Stimulated activated CD4-positive, alpha-beta T cell treated with anti-CD3 and anti-CD28 coated beads, TNF-alpha, amount 100 ng/mL, for 24 hours (primary cell): ENCODE measurements at regions not wholly inside any gene's neighbourhood (a gene's known extent, or its start where the extent isn't known, plus 50 kb on each side); places are given as distances from the start of the nearest gene placed in this dataset.
"Not testable (repeated sequence)": the region's sequence is repeated elsewhere in the genome, so short reads cannot be mapped to it uniquely, and the experiment has no call there.

Experiments
- DNase-seq, 3 experiments: peaks; one replicate each; pipeline ENCODE4 v3.0.0-alpha.2; 2020; ENCODE audit warnings: low read depth in 3 of 3

DNA sequence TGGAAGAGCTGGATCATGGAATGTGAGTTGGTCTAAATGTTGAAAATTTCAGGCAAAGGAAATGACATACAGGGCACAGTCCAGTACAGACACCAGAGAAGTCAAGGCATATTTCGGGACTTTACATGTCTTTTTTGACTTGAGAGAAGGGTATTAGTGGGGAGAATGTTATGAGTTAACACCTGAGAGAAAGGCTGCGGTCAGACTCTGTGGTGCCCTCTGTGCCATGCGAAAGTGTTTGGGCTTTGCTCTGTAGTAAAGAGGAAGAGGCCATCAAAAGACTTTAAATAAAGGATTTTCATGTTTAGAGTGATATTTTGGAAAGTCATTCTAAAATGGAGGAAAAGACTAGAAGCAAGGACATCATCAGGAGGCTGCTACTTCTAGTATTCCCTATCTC, 607.4 kb downstream of the CCSER2 start:
- DNase-seq: no peak

DNA sequence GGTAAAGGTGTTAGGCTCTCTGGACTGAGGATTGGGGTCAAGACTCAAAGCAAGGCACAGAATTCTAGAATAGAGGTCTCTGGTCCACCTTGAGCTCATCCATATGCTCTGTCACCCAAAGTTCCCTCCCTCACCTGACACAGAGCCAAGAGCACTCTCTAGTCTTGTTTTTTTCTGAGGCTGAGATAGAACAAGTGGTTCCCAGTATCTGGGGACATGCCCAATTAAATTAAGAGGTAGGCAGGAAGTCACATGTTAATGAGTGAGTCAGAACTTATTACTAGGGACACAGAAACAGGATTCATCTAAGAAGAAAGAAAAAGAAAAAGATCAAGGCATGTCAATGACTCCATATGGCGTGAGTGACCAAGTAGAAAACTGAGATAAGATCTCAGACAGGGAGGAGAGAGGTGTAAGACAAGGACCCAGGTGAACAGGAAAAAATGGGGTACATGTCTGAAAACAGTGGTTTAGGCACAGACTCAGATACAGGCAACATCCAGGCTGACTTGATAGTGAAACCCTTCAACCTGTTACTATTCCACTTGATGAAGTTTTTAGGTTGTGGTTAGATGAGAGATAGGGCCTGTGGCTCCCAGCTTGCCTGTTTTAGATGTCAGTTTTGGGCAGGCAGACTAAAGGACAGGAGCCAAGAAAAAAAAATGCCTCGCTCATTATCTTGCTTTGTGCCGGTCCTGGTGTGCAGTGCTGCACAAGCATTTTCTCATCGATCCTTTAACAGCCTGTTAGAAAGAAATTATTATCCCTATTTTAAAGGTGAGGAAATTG, 609.9 kb downstream of the CCSER2 start:
- DNase-seq: no peak

DNA sequence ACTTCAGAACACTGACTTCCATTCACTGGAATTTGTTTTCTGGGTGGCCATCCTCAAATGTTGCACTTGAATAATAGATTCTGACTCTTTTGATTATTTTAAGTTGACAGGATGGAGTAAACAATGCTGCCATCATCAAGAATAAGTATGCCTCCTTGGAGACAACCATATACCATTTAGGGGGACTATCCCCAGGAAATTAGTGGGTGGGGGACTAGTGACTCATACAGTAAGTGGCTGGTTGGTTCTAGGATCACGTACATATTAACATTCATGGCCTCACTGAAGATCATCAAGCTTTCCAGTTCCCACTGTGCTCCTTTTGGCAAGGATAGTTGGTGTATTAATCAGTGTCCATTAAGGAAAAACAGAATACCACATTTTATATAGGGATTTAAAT, 615.2 kb downstream of the CCSER2 start:
- no peak for DNase-seq

DNA sequence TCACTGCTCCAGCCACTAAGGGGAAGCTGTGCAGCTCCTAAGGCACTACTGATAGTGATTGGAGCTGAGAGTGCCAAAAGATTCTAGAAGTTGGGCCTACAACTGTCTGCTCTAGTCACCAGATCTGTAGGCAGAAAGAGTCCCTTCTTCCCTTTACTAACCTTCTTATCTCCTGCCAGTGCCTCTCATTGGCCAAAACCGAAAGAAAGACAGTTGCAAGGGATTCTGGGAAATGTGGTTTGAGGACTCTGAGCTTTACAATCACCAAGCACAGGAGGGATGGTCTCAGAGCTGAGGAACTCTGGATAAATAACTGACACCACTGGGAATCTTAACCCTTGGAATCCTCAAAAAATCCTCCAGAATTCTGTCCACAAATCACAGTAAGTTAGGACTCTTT, 615.8 kb downstream of the CCSER2 start:
- DNase-seq: no peak

DNA sequence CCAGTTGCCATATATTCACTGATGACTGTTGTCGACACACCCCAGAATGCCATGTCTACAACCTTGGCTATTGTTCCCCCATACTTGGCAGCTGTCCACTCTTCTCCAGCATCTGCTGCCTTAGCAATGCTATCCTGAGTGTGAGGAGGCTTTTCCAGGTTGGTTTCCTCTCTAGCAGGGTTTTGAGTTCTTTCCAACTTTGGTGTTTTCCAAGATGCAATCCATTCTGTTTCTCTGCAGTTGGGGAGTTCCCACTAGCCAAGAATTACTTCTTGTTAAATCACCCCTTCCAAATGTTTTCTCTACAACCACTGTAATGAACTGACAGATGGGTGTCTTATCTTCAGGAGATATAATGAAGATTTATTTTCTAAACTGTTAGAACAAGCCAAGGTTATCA, 617.4 kb downstream of the CCSER2 start:
- no peak for DNase-seq

DNA sequence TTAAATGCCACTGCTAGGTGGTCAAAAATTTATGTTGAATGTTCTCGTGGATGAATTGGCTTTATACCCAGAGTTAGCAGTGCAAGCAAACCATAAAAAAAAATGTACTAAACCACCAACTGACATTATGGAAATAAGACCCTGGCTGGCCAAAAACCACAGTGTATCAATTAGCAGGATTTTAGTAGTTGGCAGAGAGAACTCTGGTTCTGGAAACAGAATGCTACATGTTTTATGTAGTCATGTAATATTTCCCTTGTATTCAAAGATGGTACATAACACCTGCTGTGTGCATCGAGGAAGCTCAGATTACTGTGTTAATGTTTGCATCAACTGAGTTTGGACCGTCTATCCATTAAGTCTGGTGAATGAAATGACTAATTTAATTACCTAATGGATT, 618.5 kb downstream of the CCSER2 start:
- no peak for DNase-seq

DNA sequence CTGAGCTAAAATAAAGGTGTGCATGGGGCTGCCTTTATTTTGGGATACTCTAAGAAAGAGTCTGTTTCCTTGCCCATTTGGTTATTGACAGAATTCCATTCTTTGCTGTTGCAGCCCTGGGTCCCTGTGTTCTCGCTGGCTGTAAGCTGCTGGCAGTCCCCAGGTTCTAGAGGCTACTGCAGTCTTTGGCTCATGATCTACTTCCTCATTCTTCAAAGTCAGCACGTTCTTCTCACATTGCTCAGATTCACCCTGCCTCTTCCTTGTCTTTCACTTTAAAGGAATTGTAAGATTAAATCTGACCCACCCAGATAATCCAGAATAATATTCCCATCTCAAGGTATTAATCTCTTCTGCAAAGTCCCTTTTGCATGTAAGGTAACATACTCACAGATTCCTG, 620.3 kb downstream of the CCSER2 start:
- DNase-seq: no peak

DNA sequence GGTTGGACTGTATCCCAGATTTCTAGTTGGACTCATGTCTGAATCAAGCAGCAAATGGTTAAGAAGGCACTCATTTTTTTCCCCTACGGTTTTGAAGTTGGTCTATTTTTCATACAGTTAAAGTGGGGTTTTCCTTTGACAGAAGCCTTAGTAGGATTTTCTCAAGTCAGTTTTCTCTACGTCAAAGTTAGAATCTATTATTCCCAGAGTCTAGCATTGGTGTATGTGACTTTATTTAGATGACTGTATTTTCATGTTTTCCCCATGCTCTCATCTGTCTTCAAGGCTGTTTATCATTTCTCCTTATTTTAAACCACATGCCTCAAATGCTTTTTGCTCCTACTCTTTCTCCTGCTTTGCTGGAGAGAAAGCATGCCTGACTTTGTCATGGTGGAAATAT, 623.2 kb downstream of the CCSER2 start:
- no peak for DNase-seq

DNA sequence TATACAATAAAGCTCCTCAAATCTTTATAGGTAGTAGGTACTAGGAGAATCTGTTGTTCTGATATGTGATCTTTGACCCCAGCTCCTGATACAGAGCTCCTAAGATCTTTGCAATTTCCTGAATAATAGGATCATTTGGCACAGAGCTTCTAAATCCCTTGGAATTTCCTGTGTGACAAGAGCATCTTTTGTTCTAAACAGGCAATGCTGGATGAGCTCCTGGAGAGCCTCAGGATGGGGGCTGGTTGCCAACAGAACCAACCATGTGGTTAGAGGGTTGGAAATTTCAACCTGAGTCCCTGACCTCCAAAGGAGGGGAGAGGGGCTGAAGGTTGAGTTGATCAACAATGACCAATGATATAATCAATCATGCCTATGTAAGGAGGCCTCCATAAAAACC, 629.0 kb downstream of the CCSER2 start:
- no peak for DNase-seq

DNA sequence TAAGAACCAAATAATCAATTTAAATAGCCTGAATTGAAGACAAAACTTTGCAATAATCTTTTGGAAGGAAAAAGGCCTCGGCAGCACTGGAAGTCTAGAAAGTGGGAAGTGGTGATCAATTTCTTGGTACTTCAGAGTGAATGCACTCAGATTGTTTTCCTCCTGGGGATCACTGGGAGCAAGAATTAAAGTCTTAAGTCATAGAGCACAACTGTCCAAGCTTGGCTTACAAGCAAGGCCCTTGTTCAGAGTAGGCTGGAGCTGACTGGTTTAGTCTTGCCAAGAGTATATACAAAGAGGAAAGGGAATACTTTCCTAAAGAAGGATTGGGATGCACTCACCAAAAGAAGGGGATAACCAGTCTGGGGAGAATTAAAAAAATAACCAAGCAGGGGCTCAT, 637.1 kb downstream of the CCSER2 start:
- no peak for DNase-seq

DNA sequence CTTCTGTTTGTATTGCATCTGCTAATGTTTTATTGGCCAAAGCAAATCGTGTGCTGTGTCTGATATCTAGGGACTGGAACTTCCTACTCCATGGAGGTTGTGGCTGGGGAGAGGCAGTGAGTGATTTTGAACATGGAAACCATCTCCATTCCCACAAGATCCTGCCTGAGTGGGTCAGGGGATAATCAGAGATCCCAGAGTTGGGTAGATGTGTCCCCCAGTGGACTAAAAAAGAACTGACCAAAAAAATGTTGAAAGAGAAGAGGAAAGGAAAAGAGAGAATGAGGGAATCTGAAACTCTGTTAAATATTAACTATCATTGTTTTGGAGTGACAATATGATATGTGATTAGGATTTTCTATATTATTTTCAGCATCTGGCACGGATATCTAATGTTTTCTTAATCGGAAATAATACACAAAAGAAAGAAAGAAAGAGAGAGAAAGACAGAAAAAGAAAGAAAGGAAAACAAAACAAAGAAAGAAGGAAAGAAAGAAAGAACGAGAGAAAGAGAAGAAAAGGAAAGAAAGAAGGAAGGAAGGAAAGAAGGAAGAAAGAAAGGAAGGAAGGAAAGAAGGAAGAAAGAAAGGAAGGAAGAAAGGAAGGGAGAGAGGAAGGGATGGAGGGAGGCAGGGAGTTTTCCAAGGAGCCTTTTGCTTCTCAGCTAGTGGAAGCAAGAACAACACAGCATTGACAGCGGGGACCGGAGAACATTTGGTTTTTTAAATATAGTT, 638.5 kb downstream of the CCSER2 start:
- no peak for DNase-seq

DNA sequence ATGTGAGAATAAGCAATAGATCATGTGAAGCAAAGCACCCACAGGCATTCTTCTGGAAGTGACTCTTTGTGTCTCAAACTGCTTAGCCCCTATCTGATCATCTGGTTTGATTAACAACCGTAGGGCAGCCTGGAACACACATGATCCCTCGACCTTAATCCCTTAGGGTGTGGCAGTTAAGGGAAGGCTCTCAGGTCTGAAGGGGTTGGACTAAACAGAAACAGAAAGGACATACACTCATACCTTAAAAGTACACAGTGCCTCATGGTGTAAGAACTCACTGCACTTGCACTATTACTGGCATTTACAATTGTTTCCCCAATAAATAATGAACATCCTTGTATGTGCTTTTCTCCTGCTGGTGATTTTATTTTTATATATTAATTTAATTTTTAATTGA, 640.9 kb downstream of the CCSER2 start:
- DNase-seq: not testable (repeated sequence)

DNA sequence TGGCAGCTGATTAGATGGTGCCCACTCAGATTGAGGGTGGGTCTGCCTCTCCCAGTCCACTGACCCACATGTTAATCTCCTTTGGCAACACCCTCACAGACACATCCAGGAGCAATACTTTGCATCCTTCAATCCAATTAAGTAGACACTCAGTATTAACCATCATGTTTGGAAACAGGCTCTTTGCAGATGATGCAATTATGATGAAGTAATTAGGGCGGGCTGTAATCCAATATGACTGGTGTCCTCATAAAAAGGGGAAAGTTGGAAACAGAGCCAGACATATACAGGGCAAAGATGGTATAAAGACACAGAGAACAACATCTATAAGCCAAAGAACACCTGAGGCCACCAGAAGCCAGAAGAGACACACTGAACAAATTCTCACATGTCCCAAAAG, 658.6 kb downstream of the CCSER2 start:
- no peak for DNase-seq

DNA sequence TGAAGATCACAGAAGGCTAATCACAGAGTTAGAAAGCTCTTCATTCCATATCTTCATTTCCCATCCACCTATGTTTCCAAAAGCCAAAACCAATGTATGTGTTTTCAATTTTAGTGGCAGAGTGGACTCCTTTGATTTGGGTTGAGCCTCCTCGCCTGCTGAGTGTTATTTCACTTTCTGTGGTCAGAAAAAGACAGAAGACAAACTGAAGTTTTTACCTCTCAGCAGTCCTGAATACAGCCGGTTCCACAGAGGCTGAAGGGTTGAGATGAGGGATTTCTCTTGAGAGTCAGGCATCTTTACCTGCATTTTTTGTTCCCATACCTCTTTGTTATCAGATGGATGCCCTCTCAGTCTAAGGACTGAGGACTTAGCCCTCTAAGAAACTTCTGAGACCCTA, 659.6 kb downstream of the CCSER2 start:
- no peak for DNase-seq

DNA sequence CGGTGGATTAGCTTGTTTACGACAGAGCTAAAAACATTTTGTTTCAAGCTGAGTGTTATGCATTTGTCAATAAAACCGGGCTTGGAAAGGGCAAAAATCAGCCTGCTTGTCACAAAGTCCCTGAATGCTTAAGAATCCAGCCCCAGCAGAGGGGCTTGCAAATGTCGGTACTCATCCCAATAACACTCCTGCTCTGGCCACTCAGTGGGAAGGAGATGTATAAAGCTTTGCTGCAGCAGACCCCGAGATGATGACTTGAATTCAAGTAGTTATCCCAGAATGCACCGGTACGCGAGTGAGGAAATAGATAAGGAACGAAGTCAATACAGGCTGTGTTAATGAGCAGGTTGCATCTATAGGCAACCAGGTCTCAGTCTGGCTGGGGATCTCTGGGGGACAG, 662.3 kb downstream of the CCSER2 start:
- no peak for DNase-seq

DNA sequence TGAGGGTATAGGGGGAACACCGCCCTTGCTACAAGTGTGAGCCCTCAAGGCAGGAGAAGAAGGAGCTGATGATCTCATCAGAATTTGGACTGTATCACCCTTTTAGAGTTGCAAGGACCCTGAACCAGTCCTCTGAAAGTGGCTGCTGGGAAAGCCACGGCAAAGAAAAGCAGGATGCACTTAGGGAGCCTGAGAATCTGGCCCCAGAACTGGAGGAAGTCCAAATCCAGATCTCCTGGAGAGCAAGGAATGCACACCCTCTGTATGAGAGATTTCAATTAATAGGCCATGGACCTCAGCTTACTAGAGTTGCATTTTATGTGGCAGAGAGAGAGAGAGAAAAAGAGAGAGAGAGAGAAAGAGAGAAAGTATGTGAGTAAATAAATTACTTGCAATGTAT, 662.9 kb downstream of the CCSER2 start:
- DNase-seq: no peak

DNA sequence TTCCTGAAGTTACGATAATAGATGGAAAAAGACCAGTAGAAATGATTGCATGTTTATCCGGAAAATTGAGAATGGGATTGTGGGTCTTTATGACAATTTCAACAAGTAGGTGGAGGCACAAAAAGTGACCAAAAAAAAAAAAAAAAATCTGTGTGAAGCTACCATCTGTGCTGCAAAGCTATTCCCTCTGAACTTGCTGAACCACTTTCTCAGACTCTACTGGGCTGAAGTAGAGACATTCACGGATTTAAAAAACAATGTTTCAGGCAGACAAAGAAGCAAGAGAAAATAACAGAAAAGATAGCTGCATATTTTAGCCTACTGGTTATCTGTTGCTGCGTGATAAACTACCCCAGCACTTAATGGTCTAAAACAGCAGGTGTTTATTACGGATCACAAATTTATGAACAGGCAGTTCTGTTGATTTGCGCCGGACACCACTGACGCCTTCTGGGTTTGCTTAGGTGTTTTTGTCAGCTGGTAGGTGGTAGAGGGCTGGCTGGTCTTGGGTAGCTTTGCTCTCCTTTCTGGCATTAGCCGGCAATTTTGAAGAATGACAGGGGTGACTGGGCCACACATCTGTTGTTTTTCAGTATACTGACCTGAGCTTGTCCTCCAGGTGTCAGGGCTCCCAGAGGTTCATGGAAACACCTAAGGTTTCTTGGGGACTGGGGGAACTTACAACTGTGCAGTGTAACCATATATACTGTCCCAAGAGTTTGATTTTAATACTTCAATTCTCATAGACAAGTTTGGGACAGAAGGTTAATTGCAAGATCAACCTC, 665.1 kb downstream of the CCSER2 start:
- DNase-seq: no peak

DNA sequence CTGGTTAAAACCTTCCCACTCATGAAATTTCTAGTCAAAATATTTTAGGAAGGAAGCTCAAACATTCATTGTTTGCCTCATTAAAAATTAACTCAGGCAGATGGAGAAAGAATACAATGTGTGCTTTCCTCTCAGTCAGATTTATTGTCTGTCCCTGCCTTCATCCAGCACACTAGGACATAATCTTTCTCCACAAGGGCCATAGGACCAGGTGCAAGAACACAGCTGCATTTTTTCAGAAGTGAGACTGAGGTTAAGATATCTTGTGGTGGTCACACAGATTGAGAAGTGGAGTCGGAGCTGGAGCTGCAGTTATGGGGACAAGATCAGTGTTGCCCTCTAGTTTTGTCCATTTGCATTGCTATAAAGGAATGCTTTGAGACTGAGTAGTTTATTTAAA, 666.3 kb downstream of the CCSER2 start:
- no peak for DNase-seq

DNA sequence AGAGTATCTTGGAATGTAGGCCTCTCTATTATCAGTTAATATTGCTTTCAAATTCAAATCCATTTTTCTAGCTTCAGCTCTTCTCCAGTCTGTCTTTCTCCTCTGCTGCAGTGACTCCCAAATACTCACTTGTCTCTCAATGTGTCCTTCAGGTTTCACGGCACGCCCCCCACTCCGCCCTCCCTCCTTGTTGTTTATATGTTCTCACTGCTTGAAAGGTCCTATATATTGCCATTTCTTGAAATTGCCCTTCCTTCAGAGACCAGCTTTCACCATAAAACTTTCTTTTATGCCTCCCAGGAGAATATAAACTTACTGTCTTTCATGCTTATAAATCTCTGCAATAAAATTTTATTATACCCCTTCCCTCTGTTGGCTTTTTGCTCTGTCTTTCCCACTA, 668.2 kb downstream of the CCSER2 start:
- no peak for DNase-seq

DNA sequence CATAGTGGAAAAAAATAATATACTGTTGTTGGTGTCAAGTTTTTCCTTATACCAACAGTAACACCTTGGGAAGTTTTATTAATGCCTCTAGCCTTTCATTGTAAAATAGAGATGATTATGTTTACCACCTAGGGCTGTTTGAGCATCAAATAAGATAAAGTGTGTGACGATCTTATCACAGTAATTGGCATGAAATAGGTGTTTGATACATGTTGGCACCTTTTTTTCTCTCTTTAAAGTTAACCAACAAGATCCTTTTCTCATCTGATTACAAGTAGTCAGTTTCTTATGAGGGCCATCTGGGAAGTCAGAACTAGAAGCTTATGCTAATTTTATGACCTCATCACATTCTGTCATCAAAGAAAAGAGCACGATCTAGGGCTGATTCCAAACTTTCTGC, 669.5 kb downstream of the CCSER2 start:
- DNase-seq: no peak

DNA sequence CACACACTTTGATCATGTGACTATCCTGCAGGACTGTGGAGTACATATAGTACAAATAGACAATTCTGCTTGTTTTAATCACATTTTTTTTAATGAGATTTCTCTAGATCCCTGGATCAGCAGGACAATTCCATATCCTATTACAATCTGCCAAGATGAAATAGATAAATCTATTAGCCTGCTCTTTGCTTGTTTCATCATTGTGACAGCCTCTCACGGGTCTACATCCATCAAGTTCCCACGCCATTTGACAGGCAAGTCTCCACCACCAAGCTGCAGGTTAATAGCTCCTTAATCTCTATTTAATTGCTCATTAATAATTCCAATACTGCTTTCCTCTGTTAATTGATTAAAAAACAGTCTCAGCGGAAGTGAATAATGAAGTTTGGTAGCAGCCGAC, 671.5 kb downstream of the CCSER2 start:
- DNase-seq: no peak

DNA sequence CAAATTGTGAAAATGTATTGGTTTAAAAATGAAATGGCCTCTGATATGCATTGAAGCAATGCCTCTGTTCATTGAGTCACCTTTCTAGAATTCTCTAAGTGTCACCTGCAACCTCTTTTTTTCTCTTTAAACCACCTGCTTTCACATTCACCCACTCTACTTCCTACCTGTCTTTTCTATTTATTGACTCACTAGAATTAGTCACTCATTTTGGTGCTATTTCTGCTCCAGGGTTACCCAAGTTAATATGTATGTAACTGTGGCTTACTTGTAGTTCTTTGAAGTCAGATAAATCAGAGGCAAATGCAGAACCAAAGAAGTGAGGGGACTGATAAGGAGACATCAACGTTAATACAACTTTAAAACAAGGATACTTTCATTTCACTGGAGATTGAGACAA, 674.7 kb downstream of the CCSER2 start:
- no peak for DNase-seq
